Mucosa of descending colon (tissue), 3 donors: ENCODE measurements at regions not wholly inside any gene's neighbourhood (a gene's known extent, or its start where the extent isn't known, plus 50 kb on each side); places are given as distances from the start of the nearest gene placed in this dataset.
"Not testable (repeated sequence)": the region's sequence is repeated elsewhere in the genome, so short reads cannot be mapped to it uniquely, and the experiment has no call there.

Experiments used
- ATAC-seq: fragments of 200-7000 bp; cut with Tn5 transposase; one replicate; pipeline ENCODE4 v1.9.1; 2020; ENCODE audit warnings: mild to moderate bottlenecking, moderate library complexity
- DNase-seq, 3 donors: peaks; one replicate each; pipeline ENCODE4 v3.0.0-alpha.2; 2020
- H3K36me3 ChIP-seq: fragments of 200-600 bp; one replicate; pipeline ENCODE4 v1.8.0; 2021; ENCODE audit warnings: low read depth, mild to moderate bottlenecking
- H3K4me1 ChIP-seq: fragments of 200-600 bp; one replicate; pipeline ENCODE4 v1.8.0; 2021; ENCODE audit warnings: low read depth, mild to moderate bottlenecking
- H3K4me3 ChIP-seq: fragments of 200-600 bp; one replicate; pipeline ENCODE4 v1.8.0; 2021; ENCODE audit warnings: mild to moderate bottlenecking
- H3K9me3 ChIP-seq: fragments of 200-600 bp; one replicate; pipeline ENCODE4 v1.8.0; 2021; ENCODE audit warnings: mild to moderate bottlenecking
- intact Hi-C, 2 donors: fragments of 100-400 bp; cut with DNase I in 1 of 2; cut with micrococcal nuclease in 1 of 2; formaldehyde crosslinking; loops; one replicate each; pipeline versions ENCODE4 v1.11.0 to v1.11.1; 2022; cut with DNase I, micrococcal nuclease
- TF ChIP-seq, protein P1 (sequence below): fragments of 200-600 bp; IDR thresholded peaks from one replicate; pipeline ENCODE4 v1.8.0; 2022; ENCODE audit warnings: antibody characterized with exemption, mild to moderate bottlenecking
- donor health status: DM: no; HTN: no; CAD: no; lungs with moderate emphysema.
- donor health status: DM: no; HTN: no; CAD: no.
- donor health status: DM: no; HTN: yes; CAD: no.

DNA sequence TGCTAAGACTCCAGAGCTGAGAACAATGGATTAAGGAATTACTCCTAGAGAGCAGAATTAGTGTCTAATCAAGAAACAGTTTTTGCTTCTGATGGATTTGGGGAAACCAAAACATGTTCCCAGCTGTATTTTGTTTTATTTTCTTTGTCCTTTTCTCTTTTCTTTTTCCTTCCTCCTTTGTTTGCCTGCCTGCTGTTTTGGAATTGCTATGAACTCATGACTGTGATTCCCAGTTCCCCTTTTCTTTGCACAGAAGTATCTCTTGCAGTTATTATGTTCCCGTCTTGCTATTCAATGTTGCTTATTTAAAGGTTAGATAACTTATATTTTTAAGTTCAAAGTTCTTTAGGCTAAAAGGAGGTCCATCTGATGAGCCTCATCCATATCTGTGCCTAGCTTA is 77.0 kb upstream of the GBE1 start:
- H3K36me3 ChIP-seq, result no peaks in the 10 kb centered on the region
- no peaks in the 10 kb centered on the region for H3K9me3 ChIP-seq
- intact Hi-C loops, result no loop called here
- ATAC-seq (no peak), DNase-seq (no peak)
- no peaks in the 10 kb centered on the region for H3K4me1 ChIP-seq
- TF ChIP-seq, protein P1, sequence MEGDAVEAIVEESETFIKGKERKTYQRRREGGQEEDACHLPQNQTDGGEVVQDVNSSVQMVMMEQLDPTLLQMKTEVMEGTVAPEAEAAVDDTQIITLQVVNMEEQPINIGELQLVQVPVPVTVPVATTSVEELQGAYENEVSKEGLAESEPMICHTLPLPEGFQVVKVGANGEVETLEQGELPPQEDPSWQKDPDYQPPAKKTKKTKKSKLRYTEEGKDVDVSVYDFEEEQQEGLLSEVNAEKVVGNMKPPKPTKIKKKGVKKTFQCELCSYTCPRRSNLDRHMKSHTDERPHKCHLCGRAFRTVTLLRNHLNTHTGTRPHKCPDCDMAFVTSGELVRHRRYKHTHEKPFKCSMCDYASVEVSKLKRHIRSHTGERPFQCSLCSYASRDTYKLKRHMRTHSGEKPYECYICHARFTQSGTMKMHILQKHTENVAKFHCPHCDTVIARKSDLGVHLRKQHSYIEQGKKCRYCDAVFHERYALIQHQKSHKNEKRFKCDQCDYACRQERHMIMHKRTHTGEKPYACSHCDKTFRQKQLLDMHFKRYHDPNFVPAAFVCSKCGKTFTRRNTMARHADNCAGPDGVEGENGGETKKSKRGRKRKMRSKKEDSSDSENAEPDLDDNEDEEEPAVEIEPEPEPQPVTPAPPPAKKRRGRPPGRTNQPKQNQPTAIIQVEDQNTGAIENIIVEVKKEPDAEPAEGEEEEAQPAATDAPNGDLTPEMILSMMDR, result no peak
- no peak overlapping the region for H3K4me3 ChIP-seq

DNA sequence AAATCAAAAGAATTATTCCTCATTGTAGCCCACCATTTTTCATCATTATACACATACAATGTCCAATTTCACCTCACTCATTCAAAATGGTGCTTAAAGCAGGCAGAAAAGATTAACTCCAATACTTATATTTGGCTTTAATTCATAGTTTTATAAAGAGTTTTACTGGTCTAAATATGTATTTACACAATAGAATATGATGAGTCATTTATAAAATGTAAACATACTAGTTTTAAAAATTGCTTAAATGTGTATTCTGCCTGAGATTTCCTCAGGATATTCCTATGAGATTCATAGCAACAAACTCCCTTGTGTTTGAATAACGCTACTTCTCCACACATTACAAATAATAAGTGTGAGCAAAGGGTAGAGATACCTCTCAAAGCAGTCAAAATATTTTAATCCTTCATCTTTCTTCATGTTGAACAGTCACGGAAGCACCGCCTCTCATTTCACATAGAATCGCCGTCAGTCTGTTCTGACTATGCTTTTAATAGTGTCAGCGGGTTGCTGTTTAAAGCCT is 75.7 kb upstream of the GBE1 start:
- Histone ChIP-seq H3K36me3 (no peaks in the 10 kb centered on the region), H3K4me1 (no peaks in the 10 kb centered on the region), H3K4me3 (no peak overlapping the region), H3K9me3 (no peaks in the 10 kb centered on the region)
- no peak for DNase-seq
- no peak for ATAC-seq
- TF ChIP-seq, protein P1, result no peak
- intact Hi-C loops, result no loop called here

DNA sequence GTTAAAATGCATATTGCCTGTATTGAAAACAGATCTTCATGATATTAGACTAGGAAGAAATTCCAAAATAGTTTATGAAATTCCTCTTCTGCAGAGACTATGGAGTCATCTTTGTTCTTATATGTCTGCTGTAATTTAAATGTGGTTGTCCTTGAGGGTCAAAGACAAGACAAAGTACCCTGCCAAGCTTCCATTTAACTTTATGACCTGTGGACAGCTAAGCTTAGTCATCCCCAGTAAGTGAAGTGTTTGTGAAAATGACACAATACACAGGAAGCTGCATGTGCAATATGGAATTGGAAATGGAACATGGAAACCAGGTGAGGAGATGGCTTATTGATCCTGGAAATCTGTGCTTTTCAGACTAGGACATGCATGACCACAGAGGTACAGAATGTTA is 68.5 kb upstream of the GBE1 start:
- DNase-seq (no peak), ATAC-seq (no peak)
- Histone ChIP-seq H3K36me3 (no peaks in the 10 kb centered on the region), H3K4me1 (no peaks in the 10 kb centered on the region), H3K4me3 (no peak overlapping the region), H3K9me3 (no peaks in the 10 kb centered on the region)
- intact Hi-C loops, result no loop called here
- TF ChIP-seq, protein P1, result no peak

DNA sequence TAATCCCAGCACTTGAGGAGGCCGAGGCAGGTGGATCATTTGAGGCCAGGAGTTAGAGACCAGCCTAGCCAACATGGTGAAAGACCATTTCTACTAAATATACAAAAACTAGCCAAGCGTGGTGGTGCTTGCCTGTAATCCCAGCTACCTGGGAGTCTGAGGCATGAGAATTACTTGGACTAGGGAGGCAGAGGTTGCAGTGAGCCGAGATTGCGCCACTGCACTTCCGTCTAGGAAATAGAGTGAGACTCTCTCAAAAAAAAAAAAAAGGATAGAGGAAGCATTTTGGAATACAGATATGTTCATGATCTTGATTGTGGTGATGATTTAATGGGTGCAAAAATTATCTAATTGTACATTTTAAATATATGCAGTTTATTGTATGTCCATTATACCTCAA is 67.8 kb upstream of the GBE1 start:
- intact Hi-C loops, H3K9me3 ChIP-seq, ATAC-seq, H3K36me3 ChIP-seq, DNase-seq, H3K4me1 ChIP-seq, H3K4me3 ChIP-seq: not testable (repeated sequence)

DNA sequence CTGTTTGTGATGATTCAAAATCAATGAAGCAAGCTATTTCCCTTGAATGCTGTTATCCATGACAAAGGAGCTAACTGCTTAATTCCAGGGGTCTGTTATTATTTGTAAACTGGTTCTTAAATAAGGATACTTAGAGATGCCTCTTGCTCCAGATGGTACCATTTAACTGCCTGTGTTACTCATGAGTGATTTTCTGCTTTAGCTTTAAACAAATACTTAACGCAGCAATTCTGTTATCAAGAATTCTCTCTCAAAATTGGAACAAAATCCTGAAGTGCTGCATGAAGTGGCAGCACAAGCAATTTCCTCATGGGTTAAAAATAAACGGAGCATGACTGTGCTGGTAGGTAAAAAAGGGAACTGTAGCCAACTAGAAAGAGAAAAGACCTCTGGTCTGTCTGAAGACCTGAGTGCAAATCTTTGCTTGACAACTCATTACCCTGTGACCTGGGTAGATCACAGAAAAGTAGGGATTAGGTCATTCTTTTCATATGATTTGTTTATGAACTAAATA is 62.5 kb upstream of the GBE1 start:
- Histone ChIP-seq H3K4me3 (no peak overlapping the region), H3K36me3 (no peaks in the 10 kb centered on the region), H3K9me3 (no peaks in the 10 kb centered on the region), H3K4me1 (no peaks in the 10 kb centered on the region)
- intact Hi-C loops, result no loop called here
- no peak for ATAC-seq
- TF ChIP-seq, protein P1, result no peak
- no peak for DNase-seq

DNA sequence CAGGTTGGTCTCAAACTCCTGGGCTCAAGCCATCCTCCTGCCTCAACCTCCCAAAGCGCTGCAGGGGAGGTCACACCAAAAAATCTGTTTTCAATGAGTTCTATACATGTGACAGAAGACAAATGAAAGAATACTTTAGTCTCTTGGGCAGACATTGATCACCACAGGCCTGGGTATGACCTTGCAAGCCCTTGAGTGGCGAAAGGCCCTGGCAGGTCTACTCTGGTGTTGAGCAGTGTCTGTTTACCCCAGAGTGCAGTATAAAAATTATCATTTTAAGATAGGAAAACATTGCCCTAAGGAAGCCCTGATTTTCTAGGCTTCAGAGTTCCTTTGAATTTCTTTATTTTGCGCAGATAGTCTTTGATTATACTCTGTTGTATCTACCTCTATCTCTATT is 61.6 kb upstream of the GBE1 start:
- DNase-seq, result no peak
- TF ChIP-seq, protein P1, result no peak
- intact Hi-C loops, result no loop called here
- ATAC-seq, result no peak
- no peaks in the 10 kb centered on the region for H3K36me3 ChIP-seq
- H3K4me1 ChIP-seq, result no peaks in the 10 kb centered on the region
- H3K4me3 ChIP-seq, result no peak overlapping the region
- no peaks in the 10 kb centered on the region for H3K9me3 ChIP-seq
